ELR (cell line): ENCODE measurements at regions not wholly inside any gene's neighbourhood (a gene's known extent, or its start where the extent isn't known, plus 50 kb on each side); places are given as distances from the start of the nearest gene placed in this dataset.
"Not testable (repeated sequence)": the region's sequence is repeated elsewhere in the genome, so short reads cannot be mapped to it uniquely, and the experiment has no call there.

Experiments
- DNase-seq: peaks from one replicate; pipeline ENCODE4 v3.0.0-alpha.2; 2015; ENCODE audit warnings: low read depth

- DNase-seq: not testable (repeated sequence)
Measured at GRCh38 chr4:3932734-3933133, 166.5 kb downstream of the ADRA2C start.

GRCh38 chr4:3935406-3935805, 169.2 kb downstream of the ADRA2C start:
- not testable (repeated sequence) for DNase-seq

- DNase-seq: no peak
Measured at GRCh38 chr4:3936184-3936583, 170.0 kb downstream of the ADRA2C start.

GRCh38 chr4:3937849-3938562, 171.8 kb downstream of the ADRA2C start:
- DNase-seq: peak; percentile 46

GRCh38 chr4:3938676-3939075, 172.5 kb downstream of the ADRA2C start:
- not testable (repeated sequence) for DNase-seq

- DNase-seq: not testable (repeated sequence)
Measured at GRCh38 chr4:3939954-3940591, 173.9 kb downstream of the ADRA2C start.

- DNase-seq: not testable (repeated sequence)
Measured at GRCh38 chr4:3941735-3942522, 175.7 kb downstream of the ADRA2C start.

GRCh38 chr4:3942569-3942971, 176.4 kb downstream of the ADRA2C start:
- peak; percentile 46 for DNase-seq

- not testable (repeated sequence) for DNase-seq
Measured at GRCh38 chr4:3943051-3943450, 176.9 kb downstream of the ADRA2C start.

GRCh38 chr4:3945511-3946290, 179.5 kb downstream of the ADRA2C start:
- DNase-seq: no peak

GRCh38 chr4:3946553-3946952, 180.4 kb downstream of the ADRA2C start:
- not testable (repeated sequence) for DNase-seq

GRCh38 chr4:3947761-3948160, 181.6 kb downstream of the ADRA2C start:
- DNase-seq: not testable (repeated sequence)

GRCh38 chr4:3948210-3948609, 182.0 kb downstream of the ADRA2C start:
- DNase-seq: peak; percentile 51

- peak; percentile 51 for DNase-seq
Measured at GRCh38 chr4:3949916-3950315, 183.7 kb downstream of the ADRA2C start.

- not testable (repeated sequence) for DNase-seq
Measured at GRCh38 chr4:3952443-3953139, 186.4 kb downstream of the ADRA2C start.

GRCh38 chr4:3953140-3953489, 186.9 kb downstream of the ADRA2C start:
- DNase-seq: peak; percentile 58

GRCh38 chr4:3954540-3955320, 188.5 kb downstream of the ADRA2C start:
- DNase-seq: peak; percentile 95

GRCh38 chr4:3955321-3956164, 189.4 kb downstream of the ADRA2C start:
- peak; percentile 97 for DNase-seq

GRCh38 chr4:3956165-3956867, 190.1 kb downstream of the ADRA2C start:
- DNase-seq: not testable (repeated sequence)
